Caco-2 (cell line): ENCODE measurements at regions not wholly inside any gene's neighbourhood (a gene's known extent, or its start where the extent isn't known, plus 50 kb on each side); places are given as distances from the start of the nearest gene placed in this dataset.

Source experiments
- BruUV-seq: library from RNA; stranded (reverse); fragments of 400-500 nt; replicated peaks from 2 replicates; lab custom pipeline; 2021; lab: Mats Ljungman, UMichigan
- CTCF ChIA-PET: fragments of 300-600 bp; sonication (Branson Sonifier 250); formaldehyde crosslinking; loops from one replicate; lab custom pipeline; 2022; ENCODE audit warnings: antibody characterized with exemption; lab: Charles Lee
- POLR2A ChIA-PET: fragments of 300-600 bp; sonication (Branson Sonifier 250); formaldehyde crosslinking; loops from one replicate; lab custom pipeline; 2022; ENCODE audit warnings: antibody characterized with exemption; lab: Charles Lee
- DNase-seq, 2 experiments: peaks; one replicate each; pipeline versions ENCODE4 v3.0.0 to v3.0.0-alpha.2; 2020 to 2022
- H3K27me3 ChIP-seq: replicated peaks from 2 replicates; pipeline ENCODE4 v1.6.0; 2011; ENCODE audit warnings: low read length; ENCODE audit not compliant: control insufficient read depth, insufficient read depth
- H3K36me3 ChIP-seq: 2 replicates; pipeline ENCODE4 v1.5.1; 2011; ENCODE audit warnings: low read length; ENCODE audit not compliant: control insufficient read depth, insufficient read depth
- H3K4me1 ChIP-seq: fragments of 250-450 bp; sonication (Bioruptor Pico); 2 replicates; pipeline ENCODE4 v1.5.1; 2020; ENCODE audit warnings: mild to moderate bottlenecking
- H3K4me3 ChIP-seq: 2 replicates; pipeline ENCODE4 v1.5.1; 2011; ENCODE audit warnings: low read depth, mild to moderate bottlenecking, control low read depth, low read length
- H3K9me3 ChIP-seq: fragments of 250-450 bp; sonication (Bioruptor Pico); 2 replicates; pipeline ENCODE4 v1.5.1; 2020; ENCODE audit warnings: mild to moderate bottlenecking, moderate library complexity
- H3K27ac Mint-ChIP-seq: one replicate; pipeline ENCODE4 v1.8.0; 2022; ENCODE audit warnings: mixed read lengths; ENCODE audit not compliant: unreplicated experiment
- H3K27me3 Mint-ChIP-seq: one replicate; pipeline ENCODE4 v1.8.0; 2022; ENCODE audit warnings: mixed read lengths; ENCODE audit not compliant: insufficient read depth, unreplicated experiment
- H3K36me3 Mint-ChIP-seq: one replicate; pipeline ENCODE4 v1.8.0; 2022; ENCODE audit warnings: mild to moderate bottlenecking, mixed read lengths; ENCODE audit not compliant: insufficient read depth, unreplicated experiment
- H3K4me1 Mint-ChIP-seq: one replicate; pipeline ENCODE4 v1.8.0; 2022; ENCODE audit warnings: low read depth, mixed read lengths; ENCODE audit not compliant: unreplicated experiment
- H3K4me3 Mint-ChIP-seq: one replicate; pipeline ENCODE4 v1.8.0; 2022; ENCODE audit warnings: mild to moderate bottlenecking, moderate library complexity, mixed read lengths; ENCODE audit not compliant: unreplicated experiment
- H3K9me3 Mint-ChIP-seq: one replicate; pipeline ENCODE4 v1.8.0; 2022; ENCODE audit warnings: mixed read lengths; ENCODE audit not compliant: unreplicated experiment
- CTCF ChIP-seq, 2 experiments: fragments of 200-600 bp in 1 of 2; IDR thresholded peaks; 1 replicate in 1 of 2; 2 replicates in 1 of 2; pipeline versions ENCODE4 v1.5.1 to v1.8.0; 2011 to 2022; ENCODE audit warnings: antibody characterized with exemption in 1 of 2, control low read depth in 1 of 2, inconsistent platforms in 1 of 2, low read depth in 1 of 2, low read length in 1 of 2, mild to moderate bottlenecking in 1 of 2, moderate library complexity in 1 of 2; ENCODE audit not compliant: insufficient read depth in 1 of 2, severe bottlenecking in 1 of 2, unreplicated experiment in 1 of 2
- intact Hi-C: fragments of 100-400 bp; cut with micrococcal nuclease; formaldehyde crosslinking; loops from one replicate; pipeline ENCODE4 v1.10.0; 2022; ENCODE audit not compliant: unreplicated experiment

GRCh38 chr1:67482733-67483482 lies 52.7 kb upstream of the SERBP1 start:
- TF ChIP-seq CTCF (IDR thresholded peaks at IDR 0.05; ENCODE audit: insufficient read depth in 1 of 2, low read depth in 1 of 2, low read length in 1 of 2, severe bottlenecking in 1 of 2, unreplicated experiment in 1 of 2), result no peak
- ChIA-PET CTCF (no interaction called here), POLR2A (no interaction called here)
- H3K27ac Mint-ChIP-seq, result no peak overlapping the region
- no peaks in the 10 kb centered on the region for H3K9me3 Mint-ChIP-seq
- no peaks in the 10 kb centered on the region for H3K27me3 Mint-ChIP-seq
- no peaks in the 10 kb centered on the region for H3K36me3 Mint-ChIP-seq
- H3K4me1 Mint-ChIP-seq, result no peaks in the 10 kb centered on the region
- no peaks in the 10 kb centered on the region for H3K27me3 ChIP-seq
- H3K4me3 ChIP-seq, result no peak overlapping the region
- intact Hi-C loops, result no loop called here
- H3K9me3 ChIP-seq, result no peaks in the 10 kb centered on the region
- no peaks in the 10 kb centered on the region for H3K4me1 ChIP-seq
- no TSS peak for BruUV-seq
- no peak for DNase-seq
- H3K36me3 ChIP-seq, result no peaks in the 10 kb centered on the region
- H3K4me3 Mint-ChIP-seq, result no peak overlapping the region

GRCh38 chr1:67484492-67484891 lies 54.3 kb upstream of the SERBP1 start:
- no peaks in the 10 kb centered on the region for H3K4me1 Mint-ChIP-seq
- no peaks in the 10 kb centered on the region for H3K27me3 ChIP-seq
- intact Hi-C loops, result no loop called here
- no peak overlapping the region for H3K4me3 ChIP-seq
- POLR2A ChIA-PET, result no interaction called here
- H3K4me1 ChIP-seq, result no peaks in the 10 kb centered on the region
- H3K27me3 Mint-ChIP-seq, result no peaks in the 10 kb centered on the region
- no peaks in the 10 kb centered on the region for H3K9me3 ChIP-seq
- DNase-seq, result no peak
- TF ChIP-seq CTCF (IDR thresholded peaks at IDR 0.05; ENCODE audit: insufficient read depth in 1 of 2, low read depth in 1 of 2, low read length in 1 of 2, severe bottlenecking in 1 of 2, unreplicated experiment in 1 of 2), result no peak
- H3K9me3 Mint-ChIP-seq, result no peaks in the 10 kb centered on the region
- CTCF ChIA-PET, result no interaction called here
- BruUV-seq, result no TSS peak
- H3K36me3 Mint-ChIP-seq, result no peaks in the 10 kb centered on the region
- H3K36me3 ChIP-seq, result no peaks in the 10 kb centered on the region
- no peak overlapping the region for H3K27ac Mint-ChIP-seq
- no peak overlapping the region for H3K4me3 Mint-ChIP-seq

- Mint-ChIP-seq H3K27ac (no peak overlapping the region), H3K27me3 (no peaks in the 10 kb centered on the region), H3K36me3 (no peaks in the 10 kb centered on the region), H3K9me3 (no peaks in the 10 kb centered on the region), H3K4me3 (no peak overlapping the region), H3K4me1 (no peaks in the 10 kb centered on the region)
- no peaks in the 10 kb centered on the region for H3K36me3 ChIP-seq
- H3K4me1 ChIP-seq, result no peaks in the 10 kb centered on the region
- intact Hi-C loops, result loop anchor here (5.0 kb wide), 1 partner anchor 253 kb away; no protein-coding TSS in a partner anchor
- no peak for DNase-seq
- CTCF ChIA-PET, result no interaction called here
- TF ChIP-seq CTCF (IDR thresholded peaks at IDR 0.05; ENCODE audit: insufficient read depth in 1 of 2, low read depth in 1 of 2, low read length in 1 of 2, severe bottlenecking in 1 of 2, unreplicated experiment in 1 of 2), result no peak
- no peak overlapping the region for H3K4me3 ChIP-seq
- no TSS peak for BruUV-seq
- POLR2A ChIA-PET, result no interaction called here
- no peaks in the 10 kb centered on the region for H3K9me3 ChIP-seq
- H3K27me3 ChIP-seq, result no peaks in the 10 kb centered on the region
These were observed 55.0 kb upstream of the SERBP1 start for GRCh38 chr1:67485046-67485811.
